GM19351 (cell line): ENCODE measurements at regions not wholly inside any gene's neighbourhood (a gene's known extent, or its start where the extent isn't known, plus 50 kb on each side); places are given as distances from the start of the nearest gene placed in this dataset.

Experiments
- ATAC-seq: cut with Tn5 transposase; IDR thresholded peaks from one replicate; pipeline ENCODE4 v1.9.1; 2021; ENCODE audit warnings: mild to moderate bottlenecking, moderate library complexity; ENCODE audit not compliant: unreplicated experiment

DNA sequence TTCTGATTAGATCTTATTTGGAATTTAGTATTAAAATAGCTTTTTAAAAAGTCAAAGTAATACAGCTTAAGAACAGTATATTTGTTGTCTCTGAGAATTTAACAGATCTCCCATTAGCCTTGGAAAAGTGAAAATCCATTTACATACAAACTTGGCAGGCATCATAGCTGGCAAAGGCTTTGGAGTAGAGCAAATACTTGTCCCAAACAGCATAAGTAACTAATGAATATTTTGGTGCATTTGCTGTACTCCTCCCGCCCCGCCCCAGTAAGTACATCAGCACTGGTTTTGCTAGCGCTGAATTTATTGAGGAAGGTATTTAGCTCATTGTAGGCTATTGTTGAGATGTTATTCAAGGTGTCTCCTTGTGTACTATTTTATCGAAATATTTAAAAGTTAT lies 417.7 kb upstream of the KAZN start:
- ATAC-seq = no peak

DNA sequence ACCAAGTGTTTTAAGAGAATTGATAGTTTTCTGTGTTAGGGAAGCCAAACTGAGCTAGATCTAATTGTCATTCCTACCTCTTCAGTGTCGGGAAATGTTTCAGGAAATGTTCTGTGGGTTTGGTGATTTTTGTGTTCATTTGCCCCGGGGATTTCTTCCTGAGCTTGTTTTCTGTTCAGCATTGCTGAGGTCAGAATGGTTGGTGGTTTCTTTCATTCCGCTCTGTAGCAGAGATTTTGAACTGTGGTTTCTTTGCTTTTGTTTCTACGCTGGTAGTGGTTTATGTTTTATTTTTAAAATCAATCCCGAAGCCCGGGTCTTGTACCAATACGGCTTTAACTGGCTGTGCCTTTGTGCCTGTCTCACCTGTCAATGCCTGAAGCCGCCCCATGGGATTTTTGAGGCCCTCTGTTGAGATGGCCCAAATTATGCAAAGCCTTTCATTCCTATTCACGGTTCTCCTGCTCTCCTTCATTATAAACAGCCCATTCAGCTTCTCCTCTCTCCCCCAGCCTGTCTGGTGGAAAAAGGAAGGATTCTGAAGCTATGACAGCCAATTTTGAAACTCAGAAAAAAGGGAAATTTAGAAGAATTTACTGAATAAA lies 417.2 kb upstream of the KAZN start:
- ATAC-seq = no peak

DNA sequence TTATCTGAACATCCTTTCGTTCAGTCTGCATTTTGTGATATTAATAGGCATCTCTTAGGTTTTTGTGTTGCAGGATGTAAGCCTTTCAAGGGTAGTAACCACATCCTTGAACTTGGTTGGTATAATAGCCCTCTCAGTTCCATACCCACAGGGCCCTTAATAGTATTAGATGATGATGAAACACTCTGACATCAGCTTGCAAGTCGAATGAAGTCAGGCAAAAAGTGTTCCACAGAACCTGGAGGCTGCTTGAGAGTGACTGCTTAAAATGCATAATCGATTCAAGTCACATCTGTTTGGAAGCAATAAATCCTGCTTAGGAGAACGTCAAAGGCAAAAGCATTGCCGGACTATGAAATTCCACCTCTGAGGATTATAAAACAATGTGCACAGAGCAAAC lies 415.6 kb upstream of the KAZN start:
- no peak for ATAC-seq

DNA sequence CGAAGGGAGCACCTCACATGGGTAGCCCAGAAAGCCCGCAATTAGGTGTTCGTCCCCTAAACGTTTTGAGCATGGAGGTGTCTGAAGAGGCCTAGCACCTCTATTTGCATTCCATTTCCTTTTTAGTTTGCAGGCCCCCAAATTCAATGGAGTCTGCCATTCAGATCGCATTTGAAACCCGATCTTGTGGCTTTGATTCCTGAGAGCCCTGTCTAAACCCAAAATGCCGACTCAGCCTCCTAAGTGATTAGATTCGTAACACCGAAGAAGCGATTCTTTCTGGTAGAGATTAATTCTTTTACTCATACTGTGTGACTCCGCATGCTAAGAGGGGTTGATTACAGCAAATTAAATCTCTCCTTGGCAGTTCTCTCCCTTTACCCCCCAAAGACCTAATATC lies 415.2 kb upstream of the KAZN start:
- ATAC-seq = no peak

DNA sequence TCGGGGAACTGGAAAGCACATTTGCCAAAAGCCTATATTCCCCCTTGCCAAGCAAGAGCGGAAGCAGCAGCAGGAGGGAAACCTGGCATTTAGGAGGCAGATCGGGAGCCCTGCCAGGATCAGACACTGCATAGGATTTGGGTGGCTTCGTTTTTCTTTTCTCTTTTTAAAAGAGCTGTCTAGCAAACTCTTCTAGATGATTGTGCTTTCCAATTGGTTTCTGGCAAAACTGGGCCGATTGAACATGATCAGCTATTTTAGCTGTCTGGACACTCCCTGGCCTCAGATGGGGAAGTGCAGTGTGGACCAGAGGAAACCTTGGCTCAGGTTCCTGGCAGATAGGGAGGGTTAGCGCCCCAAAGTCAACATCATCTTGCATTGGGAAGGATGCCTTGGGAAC lies 414.0 kb upstream of the KAZN start:
- no peak for ATAC-seq

DNA sequence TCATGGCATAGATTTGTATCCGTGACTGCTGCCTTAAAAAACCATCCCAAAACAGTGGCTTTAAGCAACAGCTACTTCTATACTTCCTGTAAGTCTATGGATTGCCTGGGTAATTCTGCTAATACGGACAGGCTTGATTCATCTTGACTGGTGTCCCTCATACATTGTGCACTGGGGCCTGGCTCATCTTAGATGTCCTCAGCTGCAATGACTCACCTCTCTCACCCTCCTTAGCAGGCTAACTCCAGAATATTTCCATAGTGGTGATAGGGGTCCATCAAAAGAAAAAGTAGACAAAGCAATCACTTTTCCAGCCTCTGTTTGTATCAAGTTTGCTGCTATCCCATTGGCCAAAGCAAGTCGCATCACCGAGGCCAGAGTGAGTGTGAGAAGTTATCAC lies 409.1 kb upstream of the KAZN start:
- ATAC-seq = no peak

DNA sequence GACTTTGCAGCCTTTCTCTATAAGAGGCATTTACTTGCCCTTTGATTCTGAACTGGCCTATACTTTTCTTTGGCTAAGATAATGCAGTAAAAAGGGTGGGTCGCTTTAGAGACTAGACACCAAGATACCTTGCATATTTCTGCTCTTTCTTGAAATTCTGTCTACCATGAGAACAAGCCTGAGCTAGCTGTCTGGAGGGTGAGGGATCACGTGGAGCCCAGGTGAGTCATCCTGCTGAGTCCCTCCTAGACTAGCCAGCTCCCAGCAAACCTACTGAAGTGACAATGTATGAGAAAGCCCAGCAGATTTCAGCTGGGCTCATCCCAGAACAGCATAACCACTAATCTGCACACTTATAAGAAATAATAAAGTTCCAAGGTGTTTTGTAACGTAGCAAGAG lies 408.0 kb upstream of the KAZN start:
- no peak for ATAC-seq

DNA sequence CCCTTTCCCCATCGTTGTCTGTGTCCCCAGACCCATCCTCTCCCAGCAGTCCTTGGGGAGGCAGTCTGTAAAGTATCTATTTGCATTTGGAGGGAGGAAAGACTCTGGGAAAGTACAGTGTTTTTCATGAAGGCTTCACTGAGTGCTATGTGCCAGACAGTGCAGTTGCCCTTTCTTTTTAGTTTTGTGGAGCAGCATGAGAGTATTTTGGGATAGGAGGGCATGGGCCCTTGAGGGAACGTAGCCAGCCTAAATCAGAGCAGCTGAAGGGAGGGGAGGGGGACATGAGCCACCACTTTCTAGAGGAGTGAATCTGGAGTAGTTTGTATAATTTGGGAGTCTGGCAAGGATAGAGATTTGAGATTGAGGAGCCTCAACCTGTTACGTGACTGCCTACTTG lies 404.0 kb upstream of the KAZN start:
- no peak for ATAC-seq

DNA sequence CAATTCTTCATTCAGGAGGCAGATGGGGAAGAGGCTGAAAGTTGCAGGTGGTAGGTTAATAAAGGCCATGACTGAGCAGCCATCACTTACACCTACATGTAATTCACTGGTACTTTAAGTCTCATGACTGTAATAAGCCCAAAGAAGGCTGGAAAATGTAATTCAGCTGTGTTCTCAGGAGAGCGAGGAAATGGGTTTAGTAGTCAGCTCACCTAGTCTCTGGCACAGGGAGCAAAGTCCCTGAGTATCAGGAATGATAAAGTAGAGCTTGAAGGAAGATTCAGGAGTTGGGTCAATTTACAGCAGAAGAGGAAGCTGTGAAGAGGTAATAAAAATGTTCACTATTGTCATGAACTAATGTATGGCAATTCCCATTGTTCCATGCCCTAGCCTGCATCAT lies 393.4 kb upstream of the KAZN start:
- ATAC-seq = no peak

DNA sequence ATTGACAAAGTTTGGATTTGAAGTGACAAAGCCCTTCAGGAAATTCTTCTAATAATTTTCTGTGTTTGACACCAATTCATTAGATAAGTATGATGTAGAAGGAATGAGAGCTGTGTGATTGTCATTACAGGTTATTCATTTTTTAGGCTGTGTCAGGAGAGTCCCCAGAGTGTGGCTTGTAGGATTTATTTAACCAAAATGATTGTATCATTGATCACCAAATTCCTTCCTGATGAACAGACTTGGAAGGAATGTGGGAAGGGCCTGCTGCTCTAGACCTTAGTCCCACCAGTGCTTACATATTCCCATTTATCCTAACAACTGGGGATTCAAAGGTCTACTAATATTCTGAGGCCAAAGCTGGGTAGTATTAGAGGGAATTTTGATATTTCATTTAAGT lies 383.3 kb upstream of the KAZN start:
- no peak for ATAC-seq

DNA sequence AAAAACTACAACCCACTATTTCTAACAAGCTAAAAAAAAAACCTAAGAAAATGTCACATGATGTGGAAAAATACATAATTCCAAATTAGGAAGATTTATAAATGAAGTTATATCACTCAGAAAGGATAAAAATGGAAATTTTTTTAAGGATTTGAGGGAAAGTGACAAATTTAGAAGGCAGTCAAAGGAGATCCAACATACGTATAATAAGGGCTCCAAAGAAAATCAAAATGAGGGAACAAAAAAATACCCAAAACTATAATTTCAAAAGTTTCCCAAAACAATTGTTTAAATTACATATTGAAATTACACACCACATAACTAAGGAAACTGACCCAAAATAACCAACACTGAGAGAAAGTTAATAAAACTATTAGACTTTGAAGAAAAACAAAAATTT lies 381.1 kb upstream of the KAZN start:
- no peak for ATAC-seq

DNA sequence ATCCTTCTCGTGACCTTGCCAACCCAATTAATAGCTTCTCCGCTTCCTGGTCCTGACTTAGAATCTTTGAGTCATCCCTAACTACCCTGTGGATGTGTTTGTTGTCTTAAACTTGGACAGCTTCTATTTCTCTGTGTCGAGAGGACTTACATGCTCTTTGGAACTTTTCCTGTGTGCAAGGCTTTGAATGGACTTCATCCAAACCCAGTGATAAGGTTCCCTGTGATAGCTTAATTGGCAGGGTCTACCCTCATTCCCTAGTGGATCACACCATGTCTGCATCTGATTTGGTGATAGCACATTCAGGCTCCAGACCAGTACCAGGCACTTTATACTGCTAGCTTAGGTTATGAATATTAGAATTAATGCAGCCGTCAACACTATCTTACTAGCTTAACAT lies 378.2 kb upstream of the KAZN start:
- no peak for ATAC-seq

DNA sequence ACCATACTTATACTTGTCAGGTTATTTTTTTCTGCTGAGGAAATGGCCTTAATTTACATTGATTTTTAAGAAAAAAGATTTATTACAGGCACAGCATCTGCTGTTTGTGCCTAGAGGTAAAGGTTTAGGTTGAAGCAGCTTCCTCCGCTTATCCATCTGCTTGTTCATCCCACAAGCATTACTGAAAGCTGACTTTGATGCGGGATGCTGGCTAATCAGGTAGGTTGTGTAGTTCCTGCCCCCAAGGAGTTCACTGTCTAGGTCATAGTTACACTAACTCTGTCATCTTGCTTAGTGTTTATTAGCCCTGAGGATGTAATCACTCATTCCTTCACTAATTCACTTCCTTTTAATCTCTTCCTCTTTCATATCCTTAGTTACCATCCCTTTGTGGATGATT lies 377.7 kb upstream of the KAZN start:
- ATAC-seq = no peak

DNA sequence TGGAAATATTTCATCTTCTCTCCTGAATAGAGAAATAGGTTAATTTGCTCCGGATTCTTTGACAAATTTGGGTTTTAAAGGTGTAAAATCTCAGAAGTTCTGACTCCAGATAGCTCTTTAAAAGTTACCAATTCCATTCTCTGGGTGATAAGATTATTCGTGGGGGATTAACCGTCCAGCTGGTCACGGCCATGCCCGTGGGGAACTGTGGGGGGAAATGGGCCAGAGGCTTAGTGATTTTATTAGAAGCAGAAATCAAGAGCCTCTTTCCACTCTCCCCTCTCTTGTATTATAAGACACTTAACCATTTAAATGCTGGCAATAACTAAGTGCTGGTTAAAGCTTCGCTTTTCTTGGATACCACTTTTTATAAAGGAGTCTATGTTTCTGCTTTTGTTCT lies 376.4 kb upstream of the KAZN start:
- no peak for ATAC-seq

DNA sequence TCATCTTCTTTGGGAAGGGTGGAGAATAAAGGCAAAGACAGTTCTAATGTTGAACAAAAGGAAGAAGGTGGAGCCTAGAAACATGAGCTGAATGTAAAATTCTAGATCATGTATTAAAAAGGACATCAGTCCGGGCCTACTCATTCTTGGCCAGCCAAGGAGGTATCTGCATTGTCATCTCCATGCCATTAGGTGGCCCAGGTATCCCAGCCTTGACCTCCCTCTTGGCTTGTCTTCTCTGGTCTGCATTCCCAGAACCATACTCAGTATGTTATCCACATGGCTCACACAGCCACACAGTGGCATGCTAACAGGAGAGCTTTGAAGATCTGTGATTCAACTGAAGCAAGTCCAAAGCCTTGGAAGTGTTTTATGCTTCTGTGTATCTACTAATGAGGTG lies 369.8 kb upstream of the KAZN start:
- no peak for ATAC-seq

DNA sequence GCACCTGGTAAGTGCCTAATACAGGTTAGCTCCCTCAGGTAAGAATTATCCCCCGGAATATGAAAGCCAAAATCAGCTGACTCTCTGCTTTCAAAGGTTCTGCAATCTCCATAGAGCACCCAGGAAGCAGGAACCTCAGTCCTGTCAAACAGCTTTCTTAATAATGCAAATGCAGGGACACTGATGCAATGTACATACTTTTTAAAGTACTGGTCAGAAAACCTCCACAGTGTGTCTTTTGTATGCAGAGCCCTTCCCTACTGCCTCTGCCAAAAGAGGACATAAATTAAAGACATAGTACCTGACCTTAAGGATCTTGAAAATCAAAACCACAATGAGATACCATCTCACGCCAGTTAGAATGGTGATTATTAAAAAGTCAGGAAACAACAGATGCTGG lies 365.0 kb upstream of the KAZN start:
- ATAC-seq = no peak

DNA sequence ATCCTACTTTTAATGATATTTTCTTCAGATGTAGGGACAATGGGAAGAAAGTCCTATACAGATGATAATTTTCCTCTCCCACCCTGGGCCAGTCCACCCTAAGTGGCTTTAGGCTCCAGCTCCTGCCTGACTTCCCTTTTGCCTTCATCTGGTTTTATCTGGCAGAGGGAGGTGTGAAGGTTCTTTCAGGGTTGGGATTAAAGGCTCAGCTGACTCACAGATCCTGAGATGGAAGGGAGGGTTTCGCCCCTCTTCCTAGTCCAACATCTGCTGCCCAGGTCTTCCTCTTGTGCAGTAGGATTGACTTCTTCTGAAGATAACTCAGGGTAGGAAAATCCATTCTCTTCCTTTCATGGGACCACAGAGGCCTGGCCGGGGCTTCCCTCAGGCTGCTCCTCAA lies 362.4 kb upstream of the KAZN start:
- ATAC-seq = no peak

DNA sequence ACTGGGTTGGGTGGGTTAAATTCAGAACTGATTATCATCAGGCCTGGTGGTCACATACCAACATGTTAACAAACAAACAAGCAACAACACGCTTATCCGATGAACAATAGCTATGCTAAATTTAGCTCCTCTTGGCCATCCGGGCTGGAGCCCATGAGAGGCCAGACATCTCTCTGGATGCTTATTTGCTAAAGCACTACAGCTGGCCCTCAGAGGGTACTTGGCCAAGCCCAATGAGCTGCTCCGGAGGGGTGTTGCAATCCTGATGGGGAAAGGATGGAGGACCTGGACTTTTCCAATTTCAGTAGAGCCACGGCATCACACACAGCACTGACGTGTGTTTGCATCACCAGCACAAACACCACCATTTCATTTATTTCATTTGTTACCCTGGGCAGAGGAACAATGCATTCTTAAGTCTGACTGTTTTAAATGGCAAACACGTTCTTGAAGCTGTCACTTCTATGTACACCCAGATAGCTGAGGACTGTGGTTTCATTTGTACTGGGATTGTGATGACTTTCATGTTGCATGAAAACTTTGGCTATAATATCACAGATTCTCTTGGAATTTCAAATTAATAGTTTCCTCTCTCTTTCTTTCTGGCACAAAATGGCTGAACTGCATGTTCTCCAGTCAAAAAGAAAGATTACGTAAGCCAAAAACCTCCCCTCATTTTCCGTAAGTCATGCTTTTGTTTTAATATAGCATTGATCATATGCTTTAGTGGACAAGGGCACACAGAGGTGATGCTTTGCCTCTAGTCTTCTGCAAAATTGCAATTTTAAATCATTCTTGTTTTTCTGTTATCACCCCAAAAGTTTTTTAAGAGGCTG lies 359.8 kb upstream of the KAZN start:
- ATAC-seq = no peak

DNA sequence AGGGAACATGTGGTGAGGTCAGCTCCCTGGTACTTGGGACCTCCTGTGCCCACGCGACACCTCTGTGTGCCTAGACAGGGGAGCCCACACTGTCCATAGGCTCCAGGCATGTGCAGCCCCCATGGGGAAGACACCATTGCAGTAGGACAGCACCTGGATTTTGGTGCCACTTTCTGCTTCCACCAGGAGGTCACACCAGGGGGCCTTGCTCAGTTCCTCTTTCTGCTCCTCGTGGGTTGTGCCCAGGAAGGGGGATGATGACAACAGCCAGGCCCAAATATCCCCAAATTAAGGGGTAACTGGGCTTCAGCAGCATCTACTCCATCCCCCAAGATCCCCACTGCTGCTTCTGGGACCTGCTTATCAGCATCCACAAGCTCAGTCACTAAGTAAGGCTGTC lies 358.2 kb upstream of the KAZN start:
- ATAC-seq = no peak

DNA sequence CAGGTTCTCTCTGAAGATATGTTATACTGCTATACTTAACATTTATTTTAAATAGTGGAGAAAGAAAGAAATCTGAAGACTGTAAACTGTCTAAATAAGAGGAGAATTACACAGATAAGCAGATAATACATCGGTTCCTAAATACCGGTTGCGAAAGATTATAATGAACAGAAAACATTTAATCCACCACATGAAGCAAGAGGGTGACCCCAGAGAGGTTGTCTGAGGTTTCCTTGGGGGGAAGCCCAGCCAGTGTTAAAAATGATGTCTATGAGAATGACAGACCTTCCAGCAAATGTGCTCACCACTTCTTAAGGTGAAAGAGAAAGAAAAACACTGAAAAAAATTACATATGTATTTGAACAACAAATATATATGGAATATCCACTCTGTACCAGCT lies 356.4 kb upstream of the KAZN start:
- ATAC-seq = no peak

DNA sequence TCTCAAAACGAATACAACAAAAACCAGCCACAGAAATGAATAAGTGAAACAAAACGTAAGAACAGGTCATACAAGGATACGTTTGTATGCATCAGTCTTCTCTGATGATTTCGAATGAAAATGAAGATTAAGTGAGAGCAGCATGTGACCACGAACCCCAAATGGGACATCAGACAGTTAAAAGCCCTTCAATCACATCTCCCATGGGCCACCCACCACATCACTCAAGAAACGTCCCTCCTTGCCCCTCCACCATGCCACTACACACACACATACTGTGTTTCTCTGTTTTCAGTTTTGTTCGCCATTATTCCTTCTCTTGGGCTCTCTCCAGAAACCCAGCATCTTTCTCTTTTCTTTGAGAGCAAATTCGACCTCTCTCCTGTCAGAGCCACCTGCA lies 355.6 kb upstream of the KAZN start:
- no peak for ATAC-seq

DNA sequence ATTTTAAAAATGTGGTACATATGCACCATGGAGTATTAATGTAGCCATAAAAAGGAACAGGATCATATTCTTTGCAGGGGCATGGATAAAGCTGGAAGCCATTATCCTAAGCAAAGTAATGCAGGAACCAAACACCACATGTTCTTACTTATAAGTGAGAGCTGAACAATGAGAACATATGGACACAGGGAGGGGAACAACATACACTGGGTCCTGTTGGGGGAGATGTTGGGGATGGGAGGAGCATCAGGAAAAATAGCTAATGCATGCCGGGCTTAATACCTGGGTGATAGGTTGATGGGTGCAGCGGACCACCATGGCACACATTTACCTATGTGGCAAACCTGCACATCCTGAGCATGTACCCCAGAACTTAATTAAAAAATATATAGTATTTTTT lies 352.5 kb upstream of the KAZN start:
- no peak for ATAC-seq

DNA sequence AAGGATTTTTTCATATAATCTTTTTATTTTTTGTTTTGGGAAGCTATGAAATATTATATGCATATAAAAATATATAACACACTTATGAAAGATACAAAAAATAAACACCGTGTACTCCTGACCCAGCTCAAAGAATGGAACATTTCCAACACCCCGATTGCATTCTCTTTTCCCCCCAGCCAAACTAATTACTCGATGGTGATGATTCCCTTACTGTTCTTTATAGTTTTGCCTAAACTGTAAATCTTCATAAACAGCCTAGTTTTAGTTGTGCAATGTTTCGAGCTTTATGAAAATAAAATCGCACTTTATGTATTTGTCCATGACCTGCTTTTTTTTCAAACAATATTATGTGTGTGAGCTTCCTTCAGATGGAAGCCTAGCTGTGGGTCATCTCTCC lies 352.0 kb upstream of the KAZN start:
- no peak for ATAC-seq
